Omental fat pad (tissue), 3 donors: ENCODE measurements at regions not wholly inside any gene's neighbourhood (a gene's known extent, or its start where the extent isn't known, plus 50 kb on each side); places are given as distances from the start of the nearest gene placed in this dataset.

Experiments
- ATAC-seq: fragments of 150-250 bp; one replicate; pipeline ENCODE4 v1.9.1; 2016; ENCODE audit warnings: mild to moderate bottlenecking, moderate library complexity; ENCODE audit not compliant: low FRiP score
- DNase-seq: peaks from one replicate; pipeline ENCODE4 v3.0.0-alpha.2; 2019; ENCODE audit warnings: low spot score
- TF ChIP-seq, protein P1 (sequence below), 3 donors: fragments of 450-650 bp; IDR thresholded peaks; one replicate each; pipeline ENCODE4 v1.5.1; 2016 to 2017; ENCODE audit warnings: antibody characterized with exemption in 3 of 3, mild to moderate bottlenecking in 3 of 3, moderate library complexity in 2 of 3

DNA sequence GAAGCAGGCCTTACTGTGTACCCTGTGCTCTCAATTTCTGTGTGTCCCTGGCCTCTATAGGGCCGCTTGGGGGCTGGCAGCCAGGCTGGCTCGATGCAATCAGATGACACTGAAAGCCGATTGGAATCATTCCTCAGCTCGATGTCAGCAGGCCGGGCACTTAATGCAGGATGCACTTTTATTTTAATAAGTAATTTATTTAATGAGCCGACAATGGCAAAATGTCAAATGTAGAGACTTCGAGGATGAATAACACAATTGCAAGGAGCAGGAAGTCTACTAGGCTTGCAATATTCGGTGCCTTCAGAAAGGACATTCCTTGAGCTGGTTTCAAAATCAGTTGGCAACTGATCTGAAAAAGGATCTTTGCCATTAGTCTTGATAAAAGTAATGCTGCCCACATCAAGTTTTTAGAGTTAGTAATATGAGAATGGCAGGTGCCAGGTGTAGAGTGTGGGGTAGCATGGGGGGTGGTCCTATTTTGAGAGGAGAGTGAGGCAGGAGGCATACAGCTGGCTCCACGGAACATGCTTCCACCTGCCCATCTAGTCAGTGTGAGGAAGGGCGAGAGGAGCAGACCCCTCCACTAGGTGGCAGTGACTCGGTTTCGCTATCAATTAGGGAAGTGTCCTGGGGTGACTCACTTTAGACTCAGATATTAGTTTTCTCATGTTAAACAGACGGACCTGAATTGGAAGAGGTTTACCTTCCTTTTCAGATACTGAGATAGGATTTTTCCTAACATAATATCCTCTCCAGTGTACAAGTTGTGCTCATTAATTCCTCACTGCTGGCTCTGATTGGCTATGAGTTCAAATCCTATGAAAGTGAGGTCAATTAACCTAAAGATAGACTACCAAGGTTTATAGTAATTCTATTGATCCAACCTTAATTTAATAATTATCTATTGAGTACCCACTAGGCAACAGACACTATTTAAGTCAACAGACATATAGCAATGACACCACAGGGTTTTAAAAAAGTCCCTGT is 80.9 kb downstream of the NABP1 start:
- ATAC-seq: peak; percentile 66
- DNase-seq: no peak
- TF ChIP-seq, protein P1, sequence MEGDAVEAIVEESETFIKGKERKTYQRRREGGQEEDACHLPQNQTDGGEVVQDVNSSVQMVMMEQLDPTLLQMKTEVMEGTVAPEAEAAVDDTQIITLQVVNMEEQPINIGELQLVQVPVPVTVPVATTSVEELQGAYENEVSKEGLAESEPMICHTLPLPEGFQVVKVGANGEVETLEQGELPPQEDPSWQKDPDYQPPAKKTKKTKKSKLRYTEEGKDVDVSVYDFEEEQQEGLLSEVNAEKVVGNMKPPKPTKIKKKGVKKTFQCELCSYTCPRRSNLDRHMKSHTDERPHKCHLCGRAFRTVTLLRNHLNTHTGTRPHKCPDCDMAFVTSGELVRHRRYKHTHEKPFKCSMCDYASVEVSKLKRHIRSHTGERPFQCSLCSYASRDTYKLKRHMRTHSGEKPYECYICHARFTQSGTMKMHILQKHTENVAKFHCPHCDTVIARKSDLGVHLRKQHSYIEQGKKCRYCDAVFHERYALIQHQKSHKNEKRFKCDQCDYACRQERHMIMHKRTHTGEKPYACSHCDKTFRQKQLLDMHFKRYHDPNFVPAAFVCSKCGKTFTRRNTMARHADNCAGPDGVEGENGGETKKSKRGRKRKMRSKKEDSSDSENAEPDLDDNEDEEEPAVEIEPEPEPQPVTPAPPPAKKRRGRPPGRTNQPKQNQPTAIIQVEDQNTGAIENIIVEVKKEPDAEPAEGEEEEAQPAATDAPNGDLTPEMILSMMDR (IDR thresholded peaks at IDR 0.05): no peak

DNA sequence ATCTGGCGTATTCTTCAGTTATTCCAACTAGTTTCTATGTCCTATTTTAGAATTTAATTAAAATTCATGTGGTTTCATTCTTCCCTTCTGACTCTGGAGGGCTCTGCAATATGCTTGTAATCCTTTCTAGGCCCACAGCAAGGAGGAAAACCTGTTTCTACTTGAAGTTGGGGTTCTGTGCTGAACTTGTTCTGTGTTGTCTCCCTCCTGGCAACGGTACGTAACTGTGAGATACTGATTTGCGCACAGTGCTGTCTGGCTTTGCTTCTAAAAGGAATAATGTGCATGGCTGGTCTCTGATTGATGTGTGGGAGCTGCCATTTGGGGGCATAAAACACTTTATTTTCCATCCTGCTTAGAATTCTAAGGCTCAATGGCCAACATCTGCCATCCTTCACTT is 81.7 kb downstream of the NABP1 start:
- ATAC-seq (no peak), DNase-seq (no peak)
- TF ChIP-seq, protein P1 (IDR thresholded peaks at IDR 0.05): no peak

GRCh38 chr2:191760655-191761262 is 82.8 kb downstream of the NABP1 start:
- TF ChIP-seq, protein P1 (IDR thresholded peaks at IDR 0.05): no peak
- no peak for ATAC-seq

GRCh38 chr2:191773136-191773535 is 73.8 kb downstream of the CAVIN2 start:
- TF ChIP-seq, protein P1 (IDR thresholded peaks at IDR 0.05): no peak
- ATAC-seq: no peak

More at GRCh38 chr2:191760655-191761262, 82.8 kb downstream of the NABP1 start:
- no peak for DNase-seq

DNA sequence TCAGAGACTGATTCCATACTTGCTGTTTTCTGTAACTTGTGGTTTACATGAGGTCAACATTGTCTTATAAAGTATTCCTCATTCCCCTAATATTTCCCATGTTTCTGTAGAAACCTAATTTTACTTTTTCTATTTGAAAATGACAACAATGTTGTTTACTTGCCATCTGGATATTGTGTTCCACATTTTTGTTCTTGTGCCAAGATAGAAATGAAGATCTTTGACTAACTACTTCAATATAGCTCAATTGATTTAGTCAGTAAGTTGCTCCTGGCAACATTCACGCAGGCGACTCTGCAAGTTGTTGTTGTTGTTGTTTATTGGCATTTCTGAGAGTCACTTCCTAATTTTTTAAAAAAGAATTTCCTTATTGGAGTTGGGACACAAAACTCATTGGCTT is 69.5 kb downstream of the CAVIN2 start:
- ATAC-seq (no peak), DNase-seq (no peak)
- TF ChIP-seq, protein P1 (IDR thresholded peaks at IDR 0.05): no peak

More at GRCh38 chr2:191773136-191773535, 73.8 kb downstream of the CAVIN2 start:
- no peak for DNase-seq

DNA sequence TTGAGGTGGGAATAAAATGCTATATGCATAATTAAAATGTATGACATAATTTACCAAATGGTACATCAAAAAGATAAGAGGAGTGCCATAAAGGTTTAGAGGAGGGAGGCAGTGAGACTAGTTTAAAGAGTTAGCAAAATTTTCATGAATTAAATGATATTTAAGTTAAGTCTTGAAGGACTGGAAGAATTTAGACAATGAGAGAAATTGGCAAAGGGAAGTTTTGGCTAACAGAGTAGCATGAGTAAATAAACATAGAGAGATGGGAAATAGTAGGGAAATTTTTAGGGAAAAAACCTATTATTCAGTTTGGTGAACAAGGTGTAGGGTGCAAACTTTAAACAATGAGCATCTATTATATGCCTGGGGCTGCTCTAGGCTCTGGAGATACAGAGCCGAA is 68.8 kb downstream of the CAVIN2 start:
- DNase-seq (no peak), ATAC-seq (no peak)
- TF ChIP-seq, protein P1 (IDR thresholded peaks at IDR 0.05): no peak
